ENCODE measurements at regions not wholly inside any gene's neighbourhood (a gene's known extent, or its start where the extent isn't known, plus 50 kb on each side); places are given as distances from the start of the nearest gene placed in this dataset.

- H3K4me3 ChIP-seq (ENCODE audit: low read depth, low read length) = no peak overlapping the region
- in situ Hi-C loops (cut with HindIII; ENCODE audit: low sequenced_read_pairs) = no loop called here
- DNase-seq (ENCODE audit: low read depth, low spot score) = no peak
- TF ChIP-seq CTCF (IDR thresholded peaks at IDR 0.05; ENCODE audit: low read depth, low read length) = no peak
Observed at GRCh38 chr2:4522498-4523421, 819.4 kb downstream of the DCDC2C start.

- no peak overlapping the region for H3K4me3 ChIP-seq (ENCODE audit: low read depth, low read length)
- in situ Hi-C loops (cut with HindIII; ENCODE audit: low sequenced_read_pairs) = no loop called here
- DNase-seq (ENCODE audit: low read depth, low spot score) = no peak
- no peak for TF ChIP-seq CTCF (IDR thresholded peaks at IDR 0.05; ENCODE audit: low read depth, low read length)
Observed at GRCh38 chr2:4527416-4527815, 824.0 kb downstream of the DCDC2C start.

- TF ChIP-seq CTCF (IDR thresholded peaks at IDR 0.05; ENCODE audit: low read depth, low read length) = no peak
- H3K4me3 ChIP-seq (ENCODE audit: low read depth, low read length) = no peak overlapping the region
- in situ Hi-C loops (cut with HindIII; ENCODE audit: low sequenced_read_pairs) = no loop called here
- no peak for DNase-seq (ENCODE audit: low read depth, low spot score)
Observed at GRCh38 chr2:4528246-4528645, 824.9 kb downstream of the DCDC2C start.

- no peak overlapping the region for H3K4me3 ChIP-seq (ENCODE audit: low read depth, low read length)
- in situ Hi-C loops (cut with HindIII; ENCODE audit: low sequenced_read_pairs) = no loop called here
- no peak for TF ChIP-seq CTCF (IDR thresholded peaks at IDR 0.05; ENCODE audit: low read depth, low read length)
- DNase-seq (ENCODE audit: low read depth, low spot score) = no peak
Observed at GRCh38 chr2:4528773-4529172, 825.4 kb downstream of the DCDC2C start.

- in situ Hi-C loops (cut with HindIII; ENCODE audit: low sequenced_read_pairs) = no loop called here
- no peak for DNase-seq (ENCODE audit: low read depth, low spot score)
- no peak for TF ChIP-seq CTCF (IDR thresholded peaks at IDR 0.05; ENCODE audit: low read depth, low read length)
- no peak overlapping the region for H3K4me3 ChIP-seq (ENCODE audit: low read depth, low read length)
Observed at GRCh38 chr2:4529738-4530137, 826.4 kb downstream of the DCDC2C start.

- in situ Hi-C loops (cut with HindIII; ENCODE audit: low sequenced_read_pairs) = no loop called here
- no peak for TF ChIP-seq CTCF (IDR thresholded peaks at IDR 0.05; ENCODE audit: low read depth, low read length)
- no peak for DNase-seq (ENCODE audit: low read depth, low spot score)
- H3K4me3 ChIP-seq (ENCODE audit: low read depth, low read length) = no peak overlapping the region
Observed at GRCh38 chr2:4530231-4530630, 826.9 kb downstream of the DCDC2C start.
